GM12872 (cell line): ENCODE measurements at regions not wholly inside any gene's neighbourhood (a gene's known extent, or its start where the extent isn't known, plus 50 kb on each side); places are given as distances from the start of the nearest gene placed in this dataset.

ENCODE experiments used
- CTCF ChIP-seq: IDR thresholded peaks from 3 replicates; pipeline ENCODE4 v1.5.1; 2011; ENCODE audit warnings: low read depth, mild to moderate bottlenecking, low read length, moderate library complexity; ENCODE audit not compliant: insufficient read depth

GRCh38 chr2:223121283-223121682 is 69.3 kb downstream of the KCNE4 start:
- no peak for TF ChIP-seq CTCF

- no peak for TF ChIP-seq CTCF
Observed at GRCh38 chr2:223122781-223123180, 70.8 kb downstream of the KCNE4 start.

GRCh38 chr2:223123855-223124610 is 72.0 kb downstream of the KCNE4 start:
- TF ChIP-seq CTCF = no peak

GRCh38 chr2:223141606-223142005 is 89.6 kb downstream of the KCNE4 start:
- TF ChIP-seq CTCF = no peak

GRCh38 chr2:223142118-223142517 is 90.1 kb downstream of the KCNE4 start:
- TF ChIP-seq CTCF = no peak

GRCh38 chr2:223147431-223147830 is 95.4 kb downstream of the KCNE4 start:
- TF ChIP-seq CTCF = no peak

GRCh38 chr2:223148516-223148915 is 96.5 kb downstream of the KCNE4 start:
- no peak for TF ChIP-seq CTCF
